Ovary (tissue), 3 donors: ENCODE measurements at regions not wholly inside any gene's neighbourhood (a gene's known extent, or its start where the extent isn't known, plus 50 kb on each side); places are given as distances from the start of the nearest gene placed in this dataset.

ENCODE experiments used
- POLR2A ChIP-seq: fragments of 450-650 bp; IDR thresholded peaks from one replicate; pipeline ENCODE4 v1.6.1; 2017; ENCODE audit warnings: antibody characterized with exemption, mild to moderate bottlenecking, moderate library complexity
- TF ChIP-seq, protein P1 (sequence below), 3 donors: fragments of 450-650 bp in 2 of 3; fragments of 200-600 bp in 1 of 3; IDR thresholded peaks; one replicate each; pipeline versions ENCODE4 v1.5.1 to v1.8.0; 2016 to 2022; ENCODE audit warnings: antibody characterized with exemption in 3 of 3, mild to moderate bottlenecking in 1 of 3
- donor health status: DM: no; HTN: no; CAD: no.

DNA sequence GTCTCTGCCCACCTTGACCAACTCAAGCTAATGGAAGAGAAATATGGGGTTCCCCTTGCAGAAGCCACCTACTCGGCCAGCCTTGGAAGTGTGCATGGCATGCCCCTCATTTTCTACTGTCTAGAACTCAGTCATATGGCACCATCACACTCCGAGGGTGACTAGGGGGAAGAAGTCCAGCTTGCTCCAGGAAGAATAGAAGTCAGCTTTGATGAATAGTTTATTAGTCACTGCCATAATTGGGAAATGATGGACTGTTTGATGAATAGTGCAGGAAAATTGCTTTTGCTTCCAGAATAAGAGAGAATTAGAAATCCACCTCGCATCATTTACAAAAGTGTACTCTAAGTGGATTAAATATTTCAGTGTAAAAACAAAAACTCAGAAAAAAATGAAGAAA, 1030.6 kb downstream of the VRK1 start:
- TF ChIP-seq POLR2A = no peak
- TF ChIP-seq, protein P1, sequence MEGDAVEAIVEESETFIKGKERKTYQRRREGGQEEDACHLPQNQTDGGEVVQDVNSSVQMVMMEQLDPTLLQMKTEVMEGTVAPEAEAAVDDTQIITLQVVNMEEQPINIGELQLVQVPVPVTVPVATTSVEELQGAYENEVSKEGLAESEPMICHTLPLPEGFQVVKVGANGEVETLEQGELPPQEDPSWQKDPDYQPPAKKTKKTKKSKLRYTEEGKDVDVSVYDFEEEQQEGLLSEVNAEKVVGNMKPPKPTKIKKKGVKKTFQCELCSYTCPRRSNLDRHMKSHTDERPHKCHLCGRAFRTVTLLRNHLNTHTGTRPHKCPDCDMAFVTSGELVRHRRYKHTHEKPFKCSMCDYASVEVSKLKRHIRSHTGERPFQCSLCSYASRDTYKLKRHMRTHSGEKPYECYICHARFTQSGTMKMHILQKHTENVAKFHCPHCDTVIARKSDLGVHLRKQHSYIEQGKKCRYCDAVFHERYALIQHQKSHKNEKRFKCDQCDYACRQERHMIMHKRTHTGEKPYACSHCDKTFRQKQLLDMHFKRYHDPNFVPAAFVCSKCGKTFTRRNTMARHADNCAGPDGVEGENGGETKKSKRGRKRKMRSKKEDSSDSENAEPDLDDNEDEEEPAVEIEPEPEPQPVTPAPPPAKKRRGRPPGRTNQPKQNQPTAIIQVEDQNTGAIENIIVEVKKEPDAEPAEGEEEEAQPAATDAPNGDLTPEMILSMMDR (IDR thresholded peaks at IDR 0.05) = no peak
